ENCODE measurements at regions not wholly inside any gene's neighbourhood (a gene's known extent, or its start where the extent isn't known, plus 50 kb on each side); places are given as distances from the start of the nearest gene placed in this dataset.

- TF ChIP-seq CTCF (IDR thresholded peaks at IDR 0.05) = no peak
- TF ChIP-seq ZFX (IDR thresholded peaks at IDR 0.05; ENCODE audit: borderline replicate concordance) = no peak
Measured at GRCh38 chr10:106341356-106341755, 823.1 kb downstream of the SORCS1 start.

All from 22Rv1 (cell line).